H9 (cell line): ENCODE measurements at regions not wholly inside any gene's neighbourhood (a gene's known extent, or its start where the extent isn't known, plus 50 kb on each side); places are given as distances from the start of the nearest gene placed in this dataset.

Source experiments
- DNase-seq: peaks from one replicate; pipeline ENCODE4 v3.0.0-alpha.2; 2017
- H2AFZ ChIP-seq: one replicate; pipeline ENCODE4 v1.6.1; 2013; ENCODE audit warnings: mild to moderate bottlenecking, low read length, control low read depth, moderate library complexity
- H2AK5ac ChIP-seq: 2 replicates; pipeline ENCODE4 v1.6.1; 2013; ENCODE audit warnings: low read length, control low read depth, mixed read lengths; ENCODE audit not compliant: insufficient read length
- H2BK120ac ChIP-seq: one replicate; pipeline ENCODE4 v1.6.1; 2013; ENCODE audit warnings: low read depth, mild to moderate bottlenecking, low read length, control low read depth, inconsistent platforms; ENCODE audit not compliant: poor library complexity, severe bottlenecking
- H2BK12ac ChIP-seq: 2 replicates; pipeline ENCODE4 v1.6.1; 2013; ENCODE audit warnings: low read length, control low read depth, mixed read lengths, low read depth; ENCODE audit not compliant: insufficient read length
- H2BK15ac ChIP-seq: 2 replicates; pipeline ENCODE4 v1.6.1; 2013; ENCODE audit warnings: low read depth, low read length, control low read depth
- H2BK20ac ChIP-seq: one replicate; pipeline ENCODE4 v1.6.1; 2013; ENCODE audit warnings: low read depth, mild to moderate bottlenecking, low read length, control low read depth, inconsistent platforms; ENCODE audit not compliant: poor library complexity, severe bottlenecking
- H2BK5ac ChIP-seq: 2 replicates; pipeline ENCODE4 v1.6.1; 2013; ENCODE audit warnings: low read length, control low read depth, mixed read lengths; ENCODE audit not compliant: insufficient read length
- H3K14ac ChIP-seq: 2 replicates; pipeline ENCODE4 v1.6.1; 2013; ENCODE audit warnings: low read length, control low read depth; ENCODE audit not compliant: insufficient read depth
- H3K18ac ChIP-seq: 2 replicates; pipeline ENCODE4 v1.6.1; 2013; ENCODE audit warnings: low read depth, mild to moderate bottlenecking, mixed read lengths, low read length, control low read depth; ENCODE audit not compliant: insufficient read length
- H3K23ac ChIP-seq: 2 replicates; pipeline ENCODE4 v1.6.1; 2013; ENCODE audit warnings: low read length, control low read depth, mixed read lengths, low read depth; ENCODE audit not compliant: insufficient read length
- H3K23me2 ChIP-seq: 2 replicates; pipeline ENCODE4 v1.6.1; 2013; ENCODE audit warnings: low read depth, mild to moderate bottlenecking, mixed read lengths, low read length, control low read depth; ENCODE audit not compliant: insufficient read length, poor library complexity, severe bottlenecking
- H3K27ac ChIP-seq: 2 replicates; pipeline ENCODE4 v1.5.1; 2013; ENCODE audit warnings: low read length, control low read depth, mixed read lengths, low read depth; ENCODE audit not compliant: insufficient read length
- H3K27me3 ChIP-seq: 2 replicates; pipeline ENCODE4 v1.6.1; 2013; ENCODE audit warnings: low read length, control low read depth, inconsistent platforms; ENCODE audit not compliant: insufficient read depth
- H3K4ac ChIP-seq: 2 replicates; pipeline ENCODE4 v1.6.1; 2013; ENCODE audit warnings: low read depth, mild to moderate bottlenecking, control low read depth, inconsistent platforms, low read length, moderate library complexity
- H3K4me1 ChIP-seq: 2 replicates; pipeline ENCODE4 v1.6.1; 2013; ENCODE audit warnings: low read length, control low read depth, inconsistent platforms; ENCODE audit not compliant: insufficient read depth
- H3K4me2 ChIP-seq: 2 replicates; pipeline ENCODE4 v1.6.1; 2013; ENCODE audit warnings: low read length, control low read depth, mixed read lengths; ENCODE audit not compliant: insufficient read length, insufficient read depth
- H3K56ac ChIP-seq: 2 replicates; pipeline ENCODE4 v1.6.1; 2013; ENCODE audit warnings: low read depth, mild to moderate bottlenecking, mixed read lengths, low read length, control low read depth; ENCODE audit not compliant: insufficient read length
- H3K79me1 ChIP-seq: 2 replicates; pipeline ENCODE4 v1.6.1; 2013; ENCODE audit warnings: low read depth, mild to moderate bottlenecking, moderate library complexity, low read length, control low read depth, inconsistent platforms; ENCODE audit not compliant: insufficient read depth, poor library complexity, severe bottlenecking
- H3K79me2 ChIP-seq: 2 replicates; pipeline ENCODE4 v1.6.1; 2013; ENCODE audit warnings: low read length, control low read depth, inconsistent platforms; ENCODE audit not compliant: insufficient read depth
- H3K9ac ChIP-seq: 2 replicates; pipeline ENCODE4 v1.6.1; 2013; ENCODE audit warnings: low read length, control low read depth, mixed read lengths; ENCODE audit not compliant: insufficient read length; ENCODE audit errors: extremely low read depth
- H3K9me3 ChIP-seq: one replicate; pipeline ENCODE4 v1.6.1; 2013; ENCODE audit warnings: low read depth, low read length, inconsistent platforms; ENCODE audit not compliant: control insufficient read depth
- H3T11ph ChIP-seq: one replicate; pipeline ENCODE4 v1.6.1; 2013; ENCODE audit warnings: mild to moderate bottlenecking, low read length, control low read depth, inconsistent platforms
- H4K20me1 ChIP-seq: one replicate; pipeline ENCODE4 v1.6.1; 2013; ENCODE audit not compliant: control insufficient read depth, insufficient read length, insufficient read depth
- H4K5ac ChIP-seq: 2 replicates; pipeline ENCODE4 v1.6.1; 2013; ENCODE audit warnings: low read depth, mild to moderate bottlenecking, mixed read lengths, low read length, control low read depth; ENCODE audit not compliant: insufficient read length
- H4K8ac ChIP-seq: replicated peaks from 2 replicates; pipeline ENCODE4 v1.6.1; 2013; ENCODE audit warnings: low read length, control low read depth, mixed read lengths, low read depth; ENCODE audit not compliant: insufficient read length
- H4K91ac ChIP-seq: 2 replicates; pipeline ENCODE4 v1.6.1; 2013; ENCODE audit warnings: low read depth, mild to moderate bottlenecking, moderate library complexity, mixed read lengths, low read length, control low read depth; ENCODE audit not compliant: insufficient read length
- H3K27ac Mint-ChIP-seq, 3 experiments: 2 replicates in 2 of 3; 3 replicates in 1 of 3; pipeline ENCODE4 v1.8.0; 2020 to 2021; ENCODE audit warnings: mixed read lengths in 3 of 3, mild to moderate bottlenecking in 1 of 3, moderate library complexity in 1 of 3
- H3K27me3 Mint-ChIP-seq: 2 replicates; pipeline ENCODE4 v1.8.0; 2021; ENCODE audit warnings: low read depth, mild to moderate bottlenecking, moderate library complexity, mixed read lengths
- H3K36me3 Mint-ChIP-seq, 3 experiments: 2 replicates in 2 of 3; 3 replicates in 1 of 3; pipeline ENCODE4 v1.8.0; 2020 to 2021; ENCODE audit warnings: low read depth in 3 of 3, mixed read lengths in 3 of 3; ENCODE audit not compliant: insufficient read depth in 1 of 3
- H3K4me1 Mint-ChIP-seq, 2 experiments: 2 replicates each; pipeline ENCODE4 v1.8.0; 2020; ENCODE audit warnings: mixed read lengths in 2 of 2
- H3K4me3 Mint-ChIP-seq, 2 experiments: 2 replicates in 1 of 2; 3 replicates in 1 of 2; pipeline ENCODE4 v1.8.0; 2020 to 2021; ENCODE audit warnings: mild to moderate bottlenecking in 2 of 2, mixed read lengths in 2 of 2, moderate library complexity in 1 of 2
- H3K9me3 Mint-ChIP-seq, 2 experiments: 2 replicates in 1 of 2; 3 replicates in 1 of 2; pipeline ENCODE4 v1.8.0; 2020; ENCODE audit warnings: mild to moderate bottlenecking in 2 of 2, mixed read lengths in 2 of 2, moderate library complexity in 1 of 2
- WGBS: extraction: QIAGEN DNeasy Blood & Tissue Kit; methylation state at CpG from one replicate; pipeline ENCODE4 v1.1.7; 2013; ENCODE audit warnings: missing lambda C conversion rate, low lambda C conversion rate, mixed read lengths; ENCODE audit not compliant: insufficient read length; ENCODE audit errors: extremely low coverage; 5-methylcytosine and 5-hydroxymethylcytosine counted together
- TF ChIP-seq, protein P1 (sequence below): fragments of 200-600 bp; sonication (generic); conservative IDR thresholded peaks from 3 replicates; pipeline ENCODE4 v1.8.0; 2021; ENCODE audit warnings: antibody characterized with exemption, mild to moderate bottlenecking

DNA sequence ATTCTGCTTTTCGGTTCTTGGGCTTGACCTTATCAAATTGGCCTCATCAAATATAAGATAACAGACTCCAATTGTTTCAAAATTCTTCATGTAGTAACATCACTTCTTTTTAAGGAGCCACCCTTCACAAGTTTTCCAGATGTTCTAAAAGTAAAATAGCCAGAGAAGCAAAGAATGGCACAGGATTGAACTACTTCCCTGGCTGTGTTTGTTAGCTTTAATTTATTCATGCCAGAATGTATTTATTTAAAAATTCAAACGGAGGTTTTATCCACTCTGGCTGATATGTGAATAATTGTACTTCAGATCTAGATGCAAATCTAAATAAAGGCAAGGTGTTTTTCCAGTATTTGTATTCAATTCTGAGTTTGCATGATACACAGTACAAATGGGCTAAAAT, 581.3 kb upstream of the TENM3 start:
- no peak overlapping the region for H3K27ac Mint-ChIP-seq
- no peaks in the 10 kb centered on the region for H3K4me1 ChIP-seq
- H3K14ac ChIP-seq: no peak overlapping the region
- no peak overlapping the region for H2BK15ac ChIP-seq
- DNase-seq: no peak
- H4K91ac ChIP-seq: no peak overlapping the region
- H2AFZ ChIP-seq: no peak overlapping the region
- H4K8ac ChIP-seq: no peak overlapping the region
- no peak overlapping the region for H3K9ac ChIP-seq
- H3K27me3 ChIP-seq: no peaks in the 10 kb centered on the region
- no peaks in the 10 kb centered on the region for H3K36me3 Mint-ChIP-seq
- H2BK12ac ChIP-seq: no peak overlapping the region
- no peak overlapping the region for H2BK5ac ChIP-seq
- H3K4me1 Mint-ChIP-seq: peaks cover 4% of the 10 kb centered on the region in 2 experiments
- no peak overlapping the region for H3K27ac ChIP-seq
- TF ChIP-seq, protein P1, sequence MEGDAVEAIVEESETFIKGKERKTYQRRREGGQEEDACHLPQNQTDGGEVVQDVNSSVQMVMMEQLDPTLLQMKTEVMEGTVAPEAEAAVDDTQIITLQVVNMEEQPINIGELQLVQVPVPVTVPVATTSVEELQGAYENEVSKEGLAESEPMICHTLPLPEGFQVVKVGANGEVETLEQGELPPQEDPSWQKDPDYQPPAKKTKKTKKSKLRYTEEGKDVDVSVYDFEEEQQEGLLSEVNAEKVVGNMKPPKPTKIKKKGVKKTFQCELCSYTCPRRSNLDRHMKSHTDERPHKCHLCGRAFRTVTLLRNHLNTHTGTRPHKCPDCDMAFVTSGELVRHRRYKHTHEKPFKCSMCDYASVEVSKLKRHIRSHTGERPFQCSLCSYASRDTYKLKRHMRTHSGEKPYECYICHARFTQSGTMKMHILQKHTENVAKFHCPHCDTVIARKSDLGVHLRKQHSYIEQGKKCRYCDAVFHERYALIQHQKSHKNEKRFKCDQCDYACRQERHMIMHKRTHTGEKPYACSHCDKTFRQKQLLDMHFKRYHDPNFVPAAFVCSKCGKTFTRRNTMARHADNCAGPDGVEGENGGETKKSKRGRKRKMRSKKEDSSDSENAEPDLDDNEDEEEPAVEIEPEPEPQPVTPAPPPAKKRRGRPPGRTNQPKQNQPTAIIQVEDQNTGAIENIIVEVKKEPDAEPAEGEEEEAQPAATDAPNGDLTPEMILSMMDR: no peak
- no peak overlapping the region for H3K18ac ChIP-seq
- H4K20me1 ChIP-seq: no peaks in the 10 kb centered on the region
- H3T11ph ChIP-seq: no peak overlapping the region
- no peak overlapping the region for H3K56ac ChIP-seq
- H3K79me2 ChIP-seq: no peaks in the 10 kb centered on the region
- no peaks in the 10 kb centered on the region for H3K9me3 Mint-ChIP-seq
- H3K79me1 ChIP-seq: no peaks in the 10 kb centered on the region
- H2BK20ac ChIP-seq: no peak overlapping the region
- no peak overlapping the region for H3K4me2 ChIP-seq
- H2AK5ac ChIP-seq: no peak overlapping the region
- H3K23me2 ChIP-seq: no peaks in the 10 kb centered on the region
- H3K23ac ChIP-seq: no peak overlapping the region
- H2BK120ac ChIP-seq: no peak overlapping the region
- H3K27me3 Mint-ChIP-seq: no peaks in the 10 kb centered on the region
- WGBS: no CpG with 5 or more reads among the region's 2 CpGs
- H3K9me3 ChIP-seq: no peaks in the 10 kb centered on the region
- H3K4ac ChIP-seq: no peak overlapping the region
- H3K4me3 Mint-ChIP-seq: no peak overlapping the region
- H4K5ac ChIP-seq: no peak overlapping the region
